BLaER1 treated with 17β-estradiol and CSF1 and Interleukin-3, amounts not matched to agents 10 nM and 100 nM (cell line): ENCODE measurements at regions not wholly inside any gene's neighbourhood (a gene's known extent, or its start where the extent isn't known, plus 50 kb on each side); places are given as distances from the start of the nearest gene placed in this dataset.

ENCODE experiments used
- H3K27ac ChIP-seq, 11 experiments: shearing (Covaris generic); formaldehyde crosslinking; 2 replicates each; pipeline ENCODE4 v1.8.1; 2022
- H3K27me3 ChIP-seq, 11 experiments: shearing (Covaris generic); formaldehyde crosslinking; 2 replicates each; pipeline ENCODE4 v1.8.1; 2022
- H3K36me3 ChIP-seq, 11 experiments: shearing (Covaris generic); formaldehyde crosslinking; 2 replicates each; pipeline ENCODE4 v1.8.1; 2022
- H3K4me1 ChIP-seq, 10 experiments: shearing (Covaris generic); formaldehyde crosslinking; 2 replicates each; pipeline ENCODE4 v1.8.1; 2022
- H3K4me2 ChIP-seq, 11 experiments: shearing (Covaris generic); formaldehyde crosslinking; 2 replicates each; pipeline ENCODE4 v1.8.1; 2022
- H3K4me3 ChIP-seq, 10 experiments: shearing (Covaris generic); formaldehyde crosslinking; 2 replicates each; pipeline ENCODE4 v1.8.1; 2022
- H3K9ac ChIP-seq, 11 experiments: shearing (Covaris generic); formaldehyde crosslinking; 2 replicates each; pipeline ENCODE4 v1.8.1; 2022
- H3K9me3 ChIP-seq, 11 experiments: shearing (Covaris generic); formaldehyde crosslinking; replicated peaks in 1 of 11; 2 replicates each; pipeline ENCODE4 v1.8.1; 2022
- H4K20me1 ChIP-seq, 11 experiments: shearing (Covaris generic); formaldehyde crosslinking; 2 replicates each; pipeline ENCODE4 v1.8.1; 2022
- Cebpa-rat ChIP-seq, 11 experiments: shearing (Covaris generic); IDR thresholded peaks; 2 replicates each; pipeline ENCODE4 v1.8.1; 2022

DNA sequence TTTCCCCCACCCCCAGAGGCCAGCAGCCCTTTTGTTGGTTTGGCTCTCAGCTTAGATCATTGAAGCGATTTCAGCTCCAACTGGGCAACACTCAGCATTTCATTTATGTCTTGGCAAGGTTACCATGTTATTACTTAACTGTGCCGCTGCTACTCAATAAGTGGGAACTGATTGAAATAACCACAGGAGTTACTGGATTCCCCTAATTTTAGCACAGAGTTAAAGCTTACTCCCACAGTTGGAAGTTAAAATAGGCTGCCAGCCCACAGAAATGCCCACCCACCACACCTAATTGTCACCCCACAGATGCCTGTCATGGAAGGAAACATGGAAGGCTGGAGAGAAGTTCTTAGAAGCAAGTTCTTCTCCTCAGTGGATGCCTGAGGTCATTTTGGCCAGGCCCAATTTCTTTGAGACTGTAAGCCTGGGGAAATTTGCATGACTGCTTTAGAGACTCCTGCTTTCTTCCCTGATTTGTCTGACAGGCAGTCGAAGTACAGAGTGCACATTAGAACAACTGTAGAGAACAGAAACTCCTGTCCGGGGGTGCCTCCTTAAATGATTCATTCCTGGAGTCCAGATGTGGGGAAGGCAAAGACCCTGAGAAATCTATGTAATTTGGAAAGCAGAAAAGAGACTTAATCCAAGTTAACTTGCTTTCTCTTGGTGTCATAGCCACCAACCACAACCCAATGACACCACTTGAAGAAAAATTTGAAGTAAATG is 370.0 kb downstream of the ZSWIM6 start:
- H3K9ac ChIP-seq: no peak overlapping the region
- peaks cover 0 to 4% (median 0%) of the 10 kb centered on the region in 11 experiments; a peak in 3 of 22 replicates for H3K9me3 ChIP-seq
- H4K20me1 ChIP-seq: no peaks in the 10 kb centered on the region
- no peak overlapping the region for H3K4me3 ChIP-seq
- peaks cover 33 to 71% (median 59%) of the 10 kb centered on the region in 10 experiments for H3K4me1 ChIP-seq
- TF ChIP-seq Cebpa-rat (IDR thresholded peaks at IDR 0.05): no peak
- no peaks in the 10 kb centered on the region for H3K27me3 ChIP-seq
- peak overlapping the region; percentile 28 to 84 (median 52) for H3K4me2 ChIP-seq
- H3K36me3 ChIP-seq: no peaks in the 10 kb centered on the region
- peak overlapping the region in 1 of 11 experiments; percentile 73; a peak in 2 of 22 replicates for H3K27ac ChIP-seq

DNA sequence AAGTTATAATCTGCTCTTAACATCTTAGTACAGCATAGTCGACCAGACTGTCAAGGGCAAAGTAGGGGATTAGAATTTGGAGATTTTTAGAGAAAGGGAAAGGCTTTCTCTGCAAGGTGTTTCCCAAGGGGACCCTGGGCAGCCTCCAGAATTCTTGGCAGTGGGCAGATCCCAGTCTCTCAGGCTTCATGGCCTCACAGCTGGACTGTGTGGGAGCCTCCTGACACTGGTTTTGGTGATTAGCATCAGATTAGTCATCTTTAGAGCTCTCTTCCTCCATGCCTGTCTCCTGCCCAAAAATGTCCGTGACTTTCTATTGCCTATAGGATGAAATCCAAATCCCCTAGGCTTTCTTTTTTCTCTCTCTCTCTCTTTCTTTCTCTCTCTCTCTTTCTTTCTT is 370.7 kb downstream of the ZSWIM6 start:
- H3K27me3 ChIP-seq: no peaks in the 10 kb centered on the region
- H3K4me3 ChIP-seq: no peak overlapping the region
- peaks cover 0 to 4% (median 0%) of the 10 kb centered on the region in 11 experiments; a peak in 1 of 22 replicates for H3K9me3 ChIP-seq
- H4K20me1 ChIP-seq: no peaks in the 10 kb centered on the region
- no peak for TF ChIP-seq Cebpa-rat (IDR thresholded peaks at IDR 0.05)
- H3K4me2 ChIP-seq: peak overlapping the region; percentile 28 to 84 (median 57); a peak in 20 of 22 replicates
- H3K9ac ChIP-seq: no peak overlapping the region
- H3K36me3 ChIP-seq: no peaks in the 10 kb centered on the region
- peaks cover 38 to 79% (median 66%) of the 10 kb centered on the region in 10 experiments for H3K4me1 ChIP-seq
- peak overlapping the region in 2 of 11 experiments; percentile 49 to 73; a peak in 3 of 22 replicates for H3K27ac ChIP-seq

DNA sequence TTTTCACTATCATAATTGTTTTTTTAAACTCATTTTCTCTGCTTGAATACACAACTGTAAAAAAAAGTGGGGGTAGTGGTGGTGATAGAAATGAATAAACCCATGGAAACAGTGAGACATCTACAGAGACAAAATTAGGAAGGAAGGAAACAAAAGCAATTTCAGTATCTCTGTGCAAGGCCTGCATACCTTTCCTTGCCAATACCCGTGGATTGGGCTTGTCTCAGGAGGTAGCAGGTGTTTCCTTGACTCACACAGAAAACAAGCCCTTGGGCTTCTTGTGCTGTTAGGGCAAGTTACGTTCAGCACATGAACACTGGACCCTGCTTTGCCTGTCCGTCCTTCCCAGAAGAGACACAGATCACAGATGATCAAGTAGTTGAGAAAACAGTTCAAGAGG is 372.2 kb downstream of the ZSWIM6 start:
- TF ChIP-seq Cebpa-rat (IDR thresholded peaks at IDR 0.05): peak in 1 of 11 experiments; percentile 53; a peak in 1 of 22 replicates
- H3K9ac ChIP-seq: peak overlapping the region in 1 of 11 experiments; percentile 64; a peak in 2 of 22 replicates
- peaks cover 0 to 5% (median 2%) of the 10 kb centered on the region in 11 experiments; a peak in 4 of 22 replicates for H3K9me3 ChIP-seq
- peak overlapping the region in 10 of 11 experiments; percentile 1 to 84 (median 61); a peak in 17 of 22 replicates for H3K4me2 ChIP-seq
- no peaks in the 10 kb centered on the region for H3K36me3 ChIP-seq
- H3K27ac ChIP-seq: peak overlapping the region in 3 of 11 experiments; percentile 36 to 73 (median 50); a peak in 6 of 22 replicates
- no peaks in the 10 kb centered on the region for H3K27me3 ChIP-seq
- peaks cover 38 to 83% (median 66%) of the 10 kb centered on the region in 10 experiments for H3K4me1 ChIP-seq
- H3K4me3 ChIP-seq: peak overlapping the region in 1 of 10 experiments; percentile 15; a peak in 2 of 20 replicates
- H4K20me1 ChIP-seq: no peaks in the 10 kb centered on the region

DNA sequence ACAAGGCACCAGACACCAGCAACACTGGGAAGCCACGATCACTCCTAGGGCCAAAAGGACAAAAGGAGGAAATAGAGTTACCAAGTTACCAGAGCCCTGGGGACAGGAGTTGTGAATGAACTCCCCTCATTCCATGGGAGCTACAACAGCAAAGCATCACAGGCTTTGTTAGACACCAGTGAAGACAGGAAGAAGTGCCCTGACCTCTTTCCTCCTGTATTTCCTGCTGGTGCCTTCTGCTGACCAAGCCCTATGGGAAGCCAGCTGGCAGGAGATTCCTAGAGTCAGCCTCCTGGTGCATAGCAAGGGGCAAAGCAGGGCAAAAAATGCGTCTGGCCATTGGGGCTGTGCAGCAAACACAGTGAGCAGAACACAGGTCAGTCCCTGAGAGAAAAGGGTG is 374.7 kb downstream of the ZSWIM6 start:
- Histone ChIP-seq H3K36me3 (no peaks in the 10 kb centered on the region), H3K9ac (no peak overlapping the region; a peak in 1 of 22 replicates), H3K9me3 (peaks cover 7 to 20% (median 13%) of the 10 kb centered on the region in 11 experiments; a peak in 17 of 22 replicates), H3K4me1 (peaks cover 34 to 65% (median 58%) of the 10 kb centered on the region in 10 experiments), H3K27me3 (no peaks in the 10 kb centered on the region), H3K4me2 (peak overlapping the region; percentile 14 to 84 (median 64); a peak in 21 of 22 replicates), H3K4me3 (no peak overlapping the region; a peak in 1 of 20 replicates), H3K27ac (peak overlapping the region in 3 of 11 experiments; percentile 19 to 43 (median 32); a peak in 4 of 22 replicates), H4K20me1 (no peaks in the 10 kb centered on the region)
- no peak for TF ChIP-seq Cebpa-rat (IDR thresholded peaks at IDR 0.05)

DNA sequence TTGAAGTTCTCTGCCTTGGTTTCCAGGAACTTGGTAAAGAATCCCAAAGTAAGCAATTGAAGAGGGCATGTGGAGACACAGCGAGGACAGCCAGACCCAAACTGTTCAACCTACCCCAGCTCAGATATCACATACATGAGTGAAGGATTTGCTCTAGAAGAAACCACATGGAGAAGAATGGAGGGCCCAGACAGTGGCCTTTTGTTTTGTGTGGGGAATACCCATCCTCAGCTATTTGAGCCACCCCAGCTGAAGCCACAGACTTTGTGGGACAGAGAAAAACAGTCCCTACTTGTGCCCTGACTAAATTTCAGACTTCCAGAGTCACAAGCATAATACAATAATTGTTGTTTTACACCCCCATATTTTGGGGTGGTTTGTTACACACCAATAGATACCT is 387.1 kb downstream of the ZSWIM6 start:
- Histone ChIP-seq H3K36me3 (no peaks in the 10 kb centered on the region), H3K4me3 (no peak overlapping the region)
- TF ChIP-seq Cebpa-rat (IDR thresholded peaks at IDR 0.05): no peak

DNA sequence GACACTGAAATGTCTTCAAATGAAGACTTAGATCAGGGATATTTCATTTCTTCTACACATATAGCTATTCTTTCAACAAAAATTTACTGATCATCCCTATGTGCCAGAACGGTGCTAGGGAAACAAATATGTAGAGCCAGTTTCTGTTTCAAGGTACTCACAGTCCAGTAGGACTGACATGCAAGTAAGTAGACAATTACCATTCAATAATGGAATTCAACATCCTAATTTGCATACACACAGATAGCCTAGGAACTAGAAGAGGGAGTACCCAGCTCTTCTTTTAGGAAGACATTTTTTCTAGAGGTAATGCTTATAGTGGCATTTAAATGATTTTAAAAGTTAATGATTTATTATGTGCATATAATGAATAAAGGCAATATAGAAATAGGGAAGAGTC is 388.8 kb downstream of the ZSWIM6 start:
- no peak overlapping the region for H3K27ac ChIP-seq
- H3K4me3 ChIP-seq: no peak overlapping the region
- H3K4me2 ChIP-seq: no peak overlapping the region
- no peaks in the 10 kb centered on the region for H3K27me3 ChIP-seq
- H3K4me1 ChIP-seq: no peaks in the 10 kb centered on the region
- TF ChIP-seq Cebpa-rat (IDR thresholded peaks at IDR 0.05): no peak
- H3K9me3 ChIP-seq: peaks cover 14 to 32% (median 19%) of the 10 kb centered on the region in 11 experiments; a peak in 19 of 22 replicates
- no peaks in the 10 kb centered on the region for H4K20me1 ChIP-seq
- H3K9ac ChIP-seq: no peak overlapping the region
- H3K36me3 ChIP-seq: no peaks in the 10 kb centered on the region

More for the DNA sequence above, 387.1 kb downstream of the ZSWIM6 start:
- H3K9me3 ChIP-seq: peaks cover 14 to 32% (median 19%) of the 10 kb centered on the region in 11 experiments; a peak in 19 of 22 replicates
- H4K20me1 ChIP-seq: no peaks in the 10 kb centered on the region
- no peaks in the 10 kb centered on the region for H3K27me3 ChIP-seq
- H3K9ac ChIP-seq: no peak overlapping the region
- H3K4me1 ChIP-seq: no peaks in the 10 kb centered on the region
- H3K27ac ChIP-seq: no peak overlapping the region
- no peak overlapping the region for H3K4me2 ChIP-seq

DNA sequence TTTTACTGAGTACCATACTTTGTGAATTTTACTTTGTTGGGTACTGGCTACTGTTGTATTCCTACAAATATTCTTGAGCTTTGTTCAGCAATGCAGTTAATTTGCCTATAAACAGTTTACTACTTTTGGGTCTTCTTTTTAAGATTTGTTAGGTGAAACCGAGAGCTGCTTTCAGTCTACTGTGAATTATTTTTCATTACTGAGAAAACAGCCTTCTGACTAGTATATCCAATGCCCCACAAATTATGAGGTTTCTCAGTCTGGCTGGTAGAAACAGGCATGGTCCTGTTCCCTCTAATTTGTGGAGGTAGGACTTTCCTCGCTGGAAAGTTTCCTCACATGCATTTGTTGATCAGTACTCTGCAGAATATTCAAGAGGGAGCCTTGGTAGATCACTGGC is 392.0 kb downstream of the ZSWIM6 start:
- no peak overlapping the region for H3K4me2 ChIP-seq
- H4K20me1 ChIP-seq: no peaks in the 10 kb centered on the region
- H3K9me3 ChIP-seq: peaks cover 14 to 31% (median 19%) of the 10 kb centered on the region in 11 experiments; a peak in 19 of 22 replicates
- H3K27ac ChIP-seq: no peak overlapping the region
- no peak overlapping the region for H3K4me3 ChIP-seq
- no peak overlapping the region for H3K9ac ChIP-seq
- no peak for TF ChIP-seq Cebpa-rat (IDR thresholded peaks at IDR 0.05)
- H3K36me3 ChIP-seq: no peaks in the 10 kb centered on the region
- H3K27me3 ChIP-seq: no peaks in the 10 kb centered on the region
- no peaks in the 10 kb centered on the region; a peak in 1 of 20 replicates for H3K4me1 ChIP-seq

DNA sequence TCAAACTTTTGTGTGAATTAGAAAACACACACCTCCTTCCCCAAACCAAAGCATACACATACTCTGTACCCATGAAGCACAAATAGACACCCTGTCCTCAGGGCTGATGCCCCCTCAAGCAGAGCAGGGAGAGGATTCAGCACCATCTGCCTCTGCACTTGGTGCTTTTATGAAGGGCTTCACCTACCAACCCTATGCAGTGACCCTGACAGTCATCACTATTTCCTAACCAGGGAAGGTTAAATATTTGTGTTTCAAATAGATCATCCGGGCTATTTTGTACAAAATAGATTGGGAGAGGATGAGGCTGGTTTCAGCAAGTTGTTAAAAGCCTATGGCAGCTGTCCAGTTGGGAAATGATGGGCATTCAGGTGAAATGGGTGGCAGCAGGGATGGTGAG is 396.2 kb downstream of the ZSWIM6 start:
- Histone ChIP-seq H3K4me1 (peaks cover 0 to 10% (median 3%) of the 10 kb centered on the region in 10 experiments; a peak in 8 of 20 replicates), H3K27me3 (no peaks in the 10 kb centered on the region), H3K4me2 (no peak overlapping the region), H3K9me3 (peaks cover 0 to 8% (median 0%) of the 10 kb centered on the region in 11 experiments; a peak in 3 of 22 replicates), H3K36me3 (no peaks in the 10 kb centered on the region), H4K20me1 (no peaks in the 10 kb centered on the region), H3K27ac (no peak overlapping the region), H3K9ac (no peak overlapping the region), H3K4me3 (no peak overlapping the region)
- no peak for TF ChIP-seq Cebpa-rat (IDR thresholded peaks at IDR 0.05)

DNA sequence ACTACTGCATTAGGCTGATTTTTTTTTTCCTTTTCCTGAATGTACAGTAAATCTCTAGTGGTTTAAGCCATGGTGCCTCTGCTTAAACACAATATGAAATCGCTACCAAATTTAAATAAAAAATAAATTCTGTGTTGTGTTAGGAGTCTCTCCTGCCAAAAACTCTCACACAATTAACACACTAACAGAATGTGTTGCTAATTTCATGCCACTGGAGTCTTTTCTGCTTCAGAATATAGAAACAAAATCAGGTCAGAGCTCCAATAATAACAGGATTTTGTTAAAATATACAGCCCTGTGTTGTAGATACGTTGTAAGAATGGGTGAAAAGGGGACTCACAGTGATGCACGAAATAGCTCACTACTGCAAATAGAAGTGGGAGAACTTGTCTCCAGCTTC is 398.8 kb downstream of the ZSWIM6 start:
- H3K36me3 ChIP-seq: no peaks in the 10 kb centered on the region
- H3K9me3 ChIP-seq: no peaks in the 10 kb centered on the region
- H3K4me1 ChIP-seq: peaks cover 0 to 10% (median 3%) of the 10 kb centered on the region in 10 experiments; a peak in 8 of 20 replicates
- peak overlapping the region in 3 of 11 experiments; percentile 24 to 32 (median 29); a peak in 5 of 22 replicates for H3K4me2 ChIP-seq
- no peak overlapping the region for H3K9ac ChIP-seq
- H3K4me3 ChIP-seq: no peak overlapping the region
- TF ChIP-seq Cebpa-rat (IDR thresholded peaks at IDR 0.05): no peak
- no peaks in the 10 kb centered on the region for H4K20me1 ChIP-seq
- H3K27me3 ChIP-seq: no peaks in the 10 kb centered on the region
- no peak overlapping the region for H3K27ac ChIP-seq
